H1 (cell line): ENCODE measurements at regions not wholly inside any gene's neighbourhood (a gene's known extent, or its start where the extent isn't known, plus 50 kb on each side); places are given as distances from the start of the nearest gene placed in this dataset.

Experiments used
- CTCF ChIA-PET: fragments of 300-600 bp; sonication (Branson Sonifier 250); formaldehyde crosslinking; loops from one replicate; lab custom pipeline; 2021; ENCODE audit not compliant: partially characterized antibody; lab: Charles Lee
- POLR2A ChIA-PET: fragments of 300-600 bp; sonication (Branson Sonifier 250); formaldehyde crosslinking; loops from one replicate; lab custom pipeline; 2021; ENCODE audit warnings: inconsistent platforms; ENCODE audit not compliant: partially characterized antibody; lab: Charles Lee
- DNase-seq, 2 experiments: peaks; one replicate each; pipeline versions ENCODE4 v3.0.0 to v3.0.0-alpha.2; 2010 to 2022; ENCODE audit warnings: low spot score in 2 of 2, low read depth in 1 of 2, mixed read lengths in 1 of 2
- FAIRE-seq: peaks from 2 replicates; lab custom pipeline; 2011; peaks lifted over from hg19 to GRCh38; lab: Jason Lieb, UNC
- H2AFZ ChIP-seq: 2 replicates; pipeline ENCODE4 v1.8.1; 2012; ENCODE audit warnings: low read length, inconsistent platforms
- H2AK5ac ChIP-seq: 2 replicates; pipeline ENCODE4 v1.6.1; 2013; ENCODE audit warnings: low read depth, low read length
- H2BK120ac ChIP-seq: replicated peaks from 2 replicates; pipeline ENCODE3; 2013; ENCODE audit warnings: low read depth, low read length, inconsistent platforms
- H2BK12ac ChIP-seq: 2 replicates; pipeline ENCODE4 v1.6.1; 2013; ENCODE audit warnings: low read depth, low read length
- H2BK15ac ChIP-seq: 2 replicates; pipeline ENCODE4 v1.6.1; 2013; ENCODE audit warnings: low read length
- H2BK20ac ChIP-seq: 2 replicates; pipeline ENCODE4 v1.6.1; 2013; ENCODE audit warnings: low read length
- H2BK5ac ChIP-seq: 2 replicates; pipeline ENCODE4 v1.6.1; 2013; ENCODE audit warnings: low read depth, low read length
- H3K14ac ChIP-seq: 2 replicates; pipeline ENCODE4 v1.6.1; 2013; ENCODE audit warnings: inconsistent platforms; ENCODE audit not compliant: insufficient read length
- H3K18ac ChIP-seq: 2 replicates; pipeline ENCODE4 v1.6.1; 2013; ENCODE audit warnings: low read length; ENCODE audit errors: extremely low read depth
- H3K23ac ChIP-seq: 2 replicates; pipeline ENCODE4 v1.6.1; 2013; ENCODE audit warnings: inconsistent platforms; ENCODE audit not compliant: insufficient read length
- H3K23me2 ChIP-seq: 2 replicates; pipeline ENCODE4 v1.6.1; 2013; ENCODE audit warnings: low read depth, low read length
- H3K27ac ChIP-seq: 2 replicates; pipeline ENCODE4 v1.6.1; 2011; ENCODE audit warnings: low read depth, low read length, inconsistent platforms
- H3K27me3 ChIP-seq, 4 experiments: replicated peaks in 1 of 4; 1 replicate in 1 of 4; 2 replicates in 3 of 4; pipeline versions ENCODE4 v1.6.1 to v1.8.1; 2011 to 2013; ENCODE audit warnings: low read length in 3 of 4, mild to moderate bottlenecking in 3 of 4, inconsistent platforms in 2 of 4, mixed read lengths in 2 of 4, moderate library complexity in 1 of 4; ENCODE audit not compliant: control insufficient read depth in 3 of 4, insufficient read depth in 3 of 4; ENCODE audit errors: extremely low read depth in 1 of 4
- H3K36me3 ChIP-seq, 4 experiments: 2 replicates each; pipeline versions ENCODE4 v1.6.1 to v1.8.1; 2011 to 2013; ENCODE audit warnings: mild to moderate bottlenecking in 4 of 4, low read length in 3 of 4, moderate library complexity in 2 of 4, control low read depth in 1 of 4, inconsistent platforms in 1 of 4; ENCODE audit not compliant: insufficient read depth in 4 of 4, control insufficient read depth in 2 of 4
- H3K4ac ChIP-seq: replicated peaks from 2 replicates; pipeline ENCODE3; 2013; ENCODE audit warnings: low read length, low read depth, mixed read lengths, inconsistent platforms; ENCODE audit not compliant: insufficient read length
- H3K4me1 ChIP-seq, 4 experiments: replicated peaks in 1 of 4; 1 replicate in 1 of 4; 2 replicates in 3 of 4; pipeline versions ENCODE4 v1.6.1 to v1.8.1; 2011 to 2013; ENCODE audit warnings: low read length in 3 of 4, inconsistent platforms in 2 of 4, mixed read lengths in 1 of 4; ENCODE audit not compliant: insufficient read depth in 4 of 4, control insufficient read depth in 3 of 4
- H3K4me2 ChIP-seq, 2 experiments: 2 replicates each; pipeline versions ENCODE4 v1.6.1 to v1.8.1; 2011 to 2013; ENCODE audit warnings: low read depth in 2 of 2, low read length in 2 of 2, control low read depth in 1 of 2, inconsistent platforms in 1 of 2, mild to moderate bottlenecking in 1 of 2; ENCODE audit not compliant: insufficient read depth in 1 of 2
- H3K4me3 ChIP-seq, 4 experiments: fragments of 200-600, 300-600 bp in 1 of 4; sonication (generic), shearing (Covaris generic), sonication (Bioruptor Twin) in 1 of 4; 2 replicates each; pipeline versions ENCODE4 v1.5.1 to v1.8.1; 2011 to 2016; ENCODE audit warnings: low read length in 4 of 4, low read depth in 3 of 4, control low read depth in 2 of 4, inconsistent platforms in 2 of 4, mild to moderate bottlenecking in 2 of 4, mixed read lengths in 1 of 4, moderate library complexity in 1 of 4; ENCODE audit not compliant: insufficient read depth in 2 of 4; ENCODE audit errors: extremely low read depth in 1 of 4
- H3K56ac ChIP-seq: replicated peaks from 2 replicates; pipeline ENCODE3; 2013; ENCODE audit warnings: low read depth, mild to moderate bottlenecking, mixed read lengths, low read length, inconsistent platforms; ENCODE audit not compliant: insufficient read length
- H3K79me1 ChIP-seq: 2 replicates; pipeline ENCODE4 v1.6.1; 2013; ENCODE audit warnings: low read depth, low read length, control low read depth
- H3K79me2 ChIP-seq, 2 experiments: 2 replicates each; pipeline versions ENCODE4 v1.6.1 to v1.8.1; 2012 to 2013; ENCODE audit warnings: low read length in 2 of 2, mild to moderate bottlenecking in 2 of 2, inconsistent platforms in 1 of 2; ENCODE audit not compliant: insufficient read depth in 2 of 2, control insufficient read depth in 1 of 2
- H3K9ac ChIP-seq, 4 experiments: replicated peaks in 1 of 4; 1 replicate in 1 of 4; 2 replicates in 3 of 4; pipeline versions ENCODE4 v1.6.1 to v1.8.1; 2011 to 2013; ENCODE audit warnings: low read depth in 3 of 4, low read length in 3 of 4, control low read depth in 2 of 4, mild to moderate bottlenecking in 2 of 4, moderate library complexity in 2 of 4, inconsistent platforms in 1 of 4; ENCODE audit errors: extremely low read depth in 1 of 4
- H3K9me3 ChIP-seq, 2 experiments: 2 replicates each; pipeline versions ENCODE4 v1.6.1 to v1.8.1; 2012 to 2013; ENCODE audit warnings: mild to moderate bottlenecking in 2 of 2, moderate library complexity in 2 of 2, control low read depth in 1 of 2, inconsistent platforms in 1 of 2, low read depth in 1 of 2, low read length in 1 of 2, mixed read lengths in 1 of 2; ENCODE audit not compliant: insufficient read depth in 2 of 2
- H4K20me1 ChIP-seq, 2 experiments: replicated peaks in 1 of 2; 2 replicates each; pipeline versions ENCODE3 to v1.8.1; 2011 to 2013; ENCODE audit warnings: inconsistent platforms in 2 of 2, low read length in 2 of 2, mild to moderate bottlenecking in 1 of 2; ENCODE audit not compliant: insufficient read depth in 2 of 2, control insufficient read depth in 1 of 2
- H4K5ac ChIP-seq: 2 replicates; pipeline ENCODE4 v1.6.1; 2013; ENCODE audit warnings: low read length, low read depth, mixed read lengths, inconsistent platforms; ENCODE audit not compliant: insufficient read length
- H4K8ac ChIP-seq: 2 replicates; pipeline ENCODE4 v1.8.0; 2013; ENCODE audit warnings: mild to moderate bottlenecking, moderate library complexity, low read length, inconsistent platforms; ENCODE audit not compliant: insufficient read depth; ENCODE audit errors: extremely low read depth
- H4K91ac ChIP-seq: replicated peaks from 2 replicates; pipeline ENCODE3; 2013; ENCODE audit warnings: low read length, mixed read lengths, inconsistent platforms; ENCODE audit not compliant: insufficient read length
- BACH1 ChIP-seq: IDR thresholded peaks from 2 replicates; pipeline ENCODE4 v1.6.1; 2012; ENCODE audit warnings: low read length, improper control_type of control experiment
- WGBS, 2 experiments: shearing (Covaris generic) in 1 of 2; methylation state at CpG; one replicate each; pipeline versions ENCODE4 v1.1.6 to v1.1.7; 2013 to 2015; ENCODE audit warnings: low lambda C conversion rate in 2 of 2, mixed read lengths in 2 of 2, inconsistent platforms in 1 of 2, low coverage in 1 of 2, missing lambda C conversion rate in 1 of 2; ENCODE audit not compliant: insufficient replicate concordance in 2 of 2, insufficient coverage in 1 of 2, insufficient read length in 1 of 2; ENCODE audit errors: extremely low coverage in 1 of 2, missing lambda C conversion rate in 1 of 2; 5-methylcytosine and 5-hydroxymethylcytosine counted together

- FAIRE-seq (no peak), DNase-seq (no peak)
- Histone ChIP-seq H2AK5ac (no peak overlapping the region), H3K4me3 (no peak overlapping the region), H4K91ac (no peak overlapping the region), H3K36me3 (no peaks in the 10 kb centered on the region), H4K20me1 (no peaks in the 10 kb centered on the region), H3K14ac (no peak overlapping the region), H3K27ac (no peak overlapping the region), H3K56ac (no peak overlapping the region), H3K18ac (no peak overlapping the region), H3K9ac (no peak overlapping the region), H3K79me2 (no peaks in the 10 kb centered on the region), H3K9me3 (no peaks in the 10 kb centered on the region), H4K8ac (no peak overlapping the region), H3K79me1 (no peaks in the 10 kb centered on the region), H2BK5ac (no peak overlapping the region), H2BK20ac (no peak overlapping the region), H3K23ac (no peak overlapping the region), H3K4ac (no peak overlapping the region), H2BK12ac (no peak overlapping the region), H3K4me2 (no peak overlapping the region), H2BK120ac (no peak overlapping the region), H3K27me3 (no peaks in the 10 kb centered on the region), H2AFZ (no peak overlapping the region), H4K5ac (no peak overlapping the region), H3K4me1 (peaks cover 0 to 4% (median under 1%) of the 10 kb centered on the region in 4 experiments; a peak in 1 of 7 replicates), H2BK15ac (no peak overlapping the region), H3K23me2 (no peaks in the 10 kb centered on the region)
- ChIA-PET POLR2A (no interaction called here), CTCF (no interaction called here)
- WGBS, 2 experiments = 89% methylated on average over 3 of the region's 3 CpGs; no CpG with 5 or more reads in 1 of the 2 experiments
- no peak for TF ChIP-seq BACH1
These were observed 575.5 kb downstream of the GBA3 start for GRCh38 chr4:23268072-23268771.
